H1 (cell line): ENCODE measurements at regions not wholly inside any gene's neighbourhood (a gene's known extent, or its start where the extent isn't known, plus 50 kb on each side); places are given as distances from the start of the nearest gene placed in this dataset.

ENCODE experiments used
- CTCF ChIA-PET: fragments of 300-600 bp; sonication (Branson Sonifier 250); formaldehyde crosslinking; loops from one replicate; lab custom pipeline; 2021; ENCODE audit not compliant: partially characterized antibody; lab: Charles Lee
- POLR2A ChIA-PET: fragments of 300-600 bp; sonication (Branson Sonifier 250); formaldehyde crosslinking; loops from one replicate; lab custom pipeline; 2021; ENCODE audit warnings: inconsistent platforms; ENCODE audit not compliant: partially characterized antibody; lab: Charles Lee
- DNase-seq, 2 experiments: peaks; one replicate each; pipeline versions ENCODE4 v3.0.0 to v3.0.0-alpha.2; 2010 to 2022; ENCODE audit warnings: low spot score in 2 of 2, low read depth in 1 of 2, mixed read lengths in 1 of 2
- FAIRE-seq: peaks from 2 replicates; lab custom pipeline; 2011; peaks lifted over from hg19 to GRCh38; lab: Jason Lieb, UNC
- H2AFZ ChIP-seq: 2 replicates; pipeline ENCODE4 v1.8.1; 2012; ENCODE audit warnings: low read length, inconsistent platforms
- H2AK5ac ChIP-seq: 2 replicates; pipeline ENCODE4 v1.6.1; 2013; ENCODE audit warnings: low read depth, low read length
- H2BK120ac ChIP-seq: replicated peaks from 2 replicates; pipeline ENCODE3; 2013; ENCODE audit warnings: low read depth, low read length, inconsistent platforms
- H2BK12ac ChIP-seq: 2 replicates; pipeline ENCODE4 v1.6.1; 2013; ENCODE audit warnings: low read depth, low read length
- H2BK15ac ChIP-seq: 2 replicates; pipeline ENCODE4 v1.6.1; 2013; ENCODE audit warnings: low read length
- H2BK20ac ChIP-seq: 2 replicates; pipeline ENCODE4 v1.6.1; 2013; ENCODE audit warnings: low read length
- H2BK5ac ChIP-seq: 2 replicates; pipeline ENCODE4 v1.6.1; 2013; ENCODE audit warnings: low read depth, low read length
- H3K14ac ChIP-seq: 2 replicates; pipeline ENCODE4 v1.6.1; 2013; ENCODE audit warnings: inconsistent platforms; ENCODE audit not compliant: insufficient read length
- H3K18ac ChIP-seq: 2 replicates; pipeline ENCODE4 v1.6.1; 2013; ENCODE audit warnings: low read length; ENCODE audit errors: extremely low read depth
- H3K23ac ChIP-seq: 2 replicates; pipeline ENCODE4 v1.6.1; 2013; ENCODE audit warnings: inconsistent platforms; ENCODE audit not compliant: insufficient read length
- H3K23me2 ChIP-seq: 2 replicates; pipeline ENCODE4 v1.6.1; 2013; ENCODE audit warnings: low read depth, low read length
- H3K27ac ChIP-seq: 2 replicates; pipeline ENCODE4 v1.6.1; 2011; ENCODE audit warnings: low read depth, low read length, inconsistent platforms
- H3K27me3 ChIP-seq, 4 experiments: replicated peaks in 1 of 4; 1 replicate in 1 of 4; 2 replicates in 3 of 4; pipeline versions ENCODE4 v1.6.1 to v1.8.1; 2011 to 2013; ENCODE audit warnings: low read length in 3 of 4, mild to moderate bottlenecking in 3 of 4, inconsistent platforms in 2 of 4, mixed read lengths in 2 of 4, moderate library complexity in 1 of 4; ENCODE audit not compliant: control insufficient read depth in 3 of 4, insufficient read depth in 3 of 4; ENCODE audit errors: extremely low read depth in 1 of 4
- H3K36me3 ChIP-seq, 4 experiments: 2 replicates each; pipeline versions ENCODE4 v1.6.1 to v1.8.1; 2011 to 2013; ENCODE audit warnings: mild to moderate bottlenecking in 4 of 4, low read length in 3 of 4, moderate library complexity in 2 of 4, control low read depth in 1 of 4, inconsistent platforms in 1 of 4; ENCODE audit not compliant: insufficient read depth in 4 of 4, control insufficient read depth in 2 of 4
- H3K4ac ChIP-seq: replicated peaks from 2 replicates; pipeline ENCODE3; 2013; ENCODE audit warnings: low read length, low read depth, mixed read lengths, inconsistent platforms; ENCODE audit not compliant: insufficient read length
- H3K4me1 ChIP-seq, 4 experiments: replicated peaks in 1 of 4; 1 replicate in 1 of 4; 2 replicates in 3 of 4; pipeline versions ENCODE4 v1.6.1 to v1.8.1; 2011 to 2013; ENCODE audit warnings: low read length in 3 of 4, inconsistent platforms in 2 of 4, mixed read lengths in 1 of 4; ENCODE audit not compliant: insufficient read depth in 4 of 4, control insufficient read depth in 3 of 4
- H3K4me2 ChIP-seq, 2 experiments: 2 replicates each; pipeline versions ENCODE4 v1.6.1 to v1.8.1; 2011 to 2013; ENCODE audit warnings: low read depth in 2 of 2, low read length in 2 of 2, control low read depth in 1 of 2, inconsistent platforms in 1 of 2, mild to moderate bottlenecking in 1 of 2; ENCODE audit not compliant: insufficient read depth in 1 of 2
- H3K4me3 ChIP-seq, 4 experiments: fragments of 200-600, 300-600 bp in 1 of 4; sonication (generic), shearing (Covaris generic), sonication (Bioruptor Twin) in 1 of 4; 2 replicates each; pipeline versions ENCODE4 v1.5.1 to v1.8.1; 2011 to 2016; ENCODE audit warnings: low read length in 4 of 4, low read depth in 3 of 4, control low read depth in 2 of 4, inconsistent platforms in 2 of 4, mild to moderate bottlenecking in 2 of 4, mixed read lengths in 1 of 4, moderate library complexity in 1 of 4; ENCODE audit not compliant: insufficient read depth in 2 of 4; ENCODE audit errors: extremely low read depth in 1 of 4
- H3K56ac ChIP-seq: replicated peaks from 2 replicates; pipeline ENCODE3; 2013; ENCODE audit warnings: low read depth, mild to moderate bottlenecking, mixed read lengths, low read length, inconsistent platforms; ENCODE audit not compliant: insufficient read length
- H3K79me1 ChIP-seq: 2 replicates; pipeline ENCODE4 v1.6.1; 2013; ENCODE audit warnings: low read depth, low read length, control low read depth
- H3K79me2 ChIP-seq, 2 experiments: 2 replicates each; pipeline versions ENCODE4 v1.6.1 to v1.8.1; 2012 to 2013; ENCODE audit warnings: low read length in 2 of 2, mild to moderate bottlenecking in 2 of 2, inconsistent platforms in 1 of 2; ENCODE audit not compliant: insufficient read depth in 2 of 2, control insufficient read depth in 1 of 2
- H3K9ac ChIP-seq, 4 experiments: replicated peaks in 1 of 4; 1 replicate in 1 of 4; 2 replicates in 3 of 4; pipeline versions ENCODE4 v1.6.1 to v1.8.1; 2011 to 2013; ENCODE audit warnings: low read depth in 3 of 4, low read length in 3 of 4, control low read depth in 2 of 4, mild to moderate bottlenecking in 2 of 4, moderate library complexity in 2 of 4, inconsistent platforms in 1 of 4; ENCODE audit errors: extremely low read depth in 1 of 4
- H3K9me3 ChIP-seq, 2 experiments: 2 replicates each; pipeline versions ENCODE4 v1.6.1 to v1.8.1; 2012 to 2013; ENCODE audit warnings: mild to moderate bottlenecking in 2 of 2, moderate library complexity in 2 of 2, control low read depth in 1 of 2, inconsistent platforms in 1 of 2, low read depth in 1 of 2, low read length in 1 of 2, mixed read lengths in 1 of 2; ENCODE audit not compliant: insufficient read depth in 2 of 2
- H4K20me1 ChIP-seq, 2 experiments: replicated peaks in 1 of 2; 2 replicates each; pipeline versions ENCODE3 to v1.8.1; 2011 to 2013; ENCODE audit warnings: inconsistent platforms in 2 of 2, low read length in 2 of 2, mild to moderate bottlenecking in 1 of 2; ENCODE audit not compliant: insufficient read depth in 2 of 2, control insufficient read depth in 1 of 2
- H4K5ac ChIP-seq: 2 replicates; pipeline ENCODE4 v1.6.1; 2013; ENCODE audit warnings: low read length, low read depth, mixed read lengths, inconsistent platforms; ENCODE audit not compliant: insufficient read length
- H4K8ac ChIP-seq: 2 replicates; pipeline ENCODE4 v1.8.0; 2013; ENCODE audit warnings: mild to moderate bottlenecking, moderate library complexity, low read length, inconsistent platforms; ENCODE audit not compliant: insufficient read depth; ENCODE audit errors: extremely low read depth
- H4K91ac ChIP-seq: replicated peaks from 2 replicates; pipeline ENCODE3; 2013; ENCODE audit warnings: low read length, mixed read lengths, inconsistent platforms; ENCODE audit not compliant: insufficient read length
- CBX8 ChIP-seq: fragments of 300-800, 300-1000 bp; sonication (generic); IDR thresholded peaks from 2 replicates; pipeline ENCODE4 v1.7.1; 2016; ENCODE audit warnings: low read depth, low read length, borderline replicate concordance
- WGBS, 2 experiments: shearing (Covaris generic) in 1 of 2; methylation state at CpG; one replicate each; pipeline versions ENCODE4 v1.1.6 to v1.1.7; 2013 to 2015; ENCODE audit warnings: low lambda C conversion rate in 2 of 2, mixed read lengths in 2 of 2, inconsistent platforms in 1 of 2, low coverage in 1 of 2, missing lambda C conversion rate in 1 of 2; ENCODE audit not compliant: insufficient replicate concordance in 2 of 2, insufficient coverage in 1 of 2, insufficient read length in 1 of 2; ENCODE audit errors: extremely low coverage in 1 of 2, missing lambda C conversion rate in 1 of 2; 5-methylcytosine and 5-hydroxymethylcytosine counted together

DNA sequence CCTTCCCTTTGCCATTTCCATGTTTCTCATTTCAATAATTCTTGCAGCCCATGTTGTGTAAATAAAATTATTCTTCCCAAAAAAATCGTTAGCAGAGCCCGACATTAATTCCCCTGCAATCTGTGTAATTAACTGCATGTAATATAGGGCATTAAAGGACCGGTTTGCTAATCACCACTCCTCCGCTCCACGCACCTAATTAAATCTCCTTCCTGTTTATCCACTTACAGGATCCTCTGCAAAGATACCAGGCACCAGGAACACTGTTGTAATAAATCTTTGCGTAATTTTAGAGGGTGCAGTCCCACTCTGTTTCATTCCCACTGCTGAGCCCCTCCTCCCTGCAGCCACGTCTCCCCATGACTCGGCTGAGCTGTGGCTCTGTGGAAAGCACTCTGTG is 105.0 kb upstream of the PPP1R26 start:
- H3K9me3 ChIP-seq: no peaks in the 10 kb centered on the region
- no peak overlapping the region for H3K4me2 ChIP-seq
- ChIA-PET CTCF (interaction anchor here (2.1 kb wide), 1 partner anchor 25 kb away, joined by 4 read pairs; no protein-coding TSS in a partner anchor), POLR2A (no interaction called here)
- no peak overlapping the region for H3K9ac ChIP-seq
- no peak overlapping the region for H3K14ac ChIP-seq
- H3K27ac ChIP-seq: no peak overlapping the region
- H3K56ac ChIP-seq: no peak overlapping the region
- no peak overlapping the region for H3K4ac ChIP-seq
- H2BK5ac ChIP-seq: no peak overlapping the region
- no peak overlapping the region for H3K23ac ChIP-seq
- H3K23me2 ChIP-seq: no peaks in the 10 kb centered on the region
- H3K27me3 ChIP-seq: no peaks in the 10 kb centered on the region
- no peak overlapping the region for H2AFZ ChIP-seq
- H3K4me3 ChIP-seq: no peak overlapping the region
- no peaks in the 10 kb centered on the region for H3K79me1 ChIP-seq
- H4K20me1 ChIP-seq: no peaks in the 10 kb centered on the region
- H2AK5ac ChIP-seq: no peak overlapping the region
- no peaks in the 10 kb centered on the region for H3K36me3 ChIP-seq
- FAIRE-seq (no peak), DNase-seq (no peak)
- no peak overlapping the region for H2BK15ac ChIP-seq
- H3K79me2 ChIP-seq: no peaks in the 10 kb centered on the region
- no peak overlapping the region for H2BK120ac ChIP-seq
- TF ChIP-seq CBX8: no peak
- 96% methylated on average over 6 of the region's 8 CpGs; no CpG with 5 or more reads in 1 of the 2 experiments for WGBS, 2 experiments
- H2BK20ac ChIP-seq: no peak overlapping the region
- H3K18ac ChIP-seq: no peak overlapping the region
- no peak overlapping the region for H4K8ac ChIP-seq
- H3K4me1 ChIP-seq: no peaks in the 10 kb centered on the region; a peak in 3 of 7 replicates
- H2BK12ac ChIP-seq: 0 out of 2 replicates have a peak overlapping the region, but pooled peaks have one; percentile 39
- no peak overlapping the region for H4K5ac ChIP-seq
- H4K91ac ChIP-seq: no peak overlapping the region
